Pancreas (tissue), 10 donors: ENCODE measurements at regions not wholly inside any gene's neighbourhood (a gene's known extent, or its start where the extent isn't known, plus 50 kb on each side); places are given as distances from the start of the nearest gene placed in this dataset.
A peak's percentile ranks its signal among the peaks of the same experiment; 100 is the strongest.

Experiments
- ATAC-seq, 4 donors: fragments of 200-7000 bp; cut with Tn5 transposase; one replicate each; pipeline versions ENCODE4 v1.8.0 to v1.9.1; 2020; ENCODE audit warnings: mild to moderate bottlenecking in 4 of 4, moderate library complexity in 4 of 4
- DNase-seq, 6 donors: peaks; one replicate each; pipeline ENCODE4 v3.0.0-alpha.2; 2020
- FAIRE-seq: peaks from 2 replicates; lab custom pipeline; 2012; peaks lifted over from hg19 to GRCh38; lab: Jason Lieb, UNC
- H3K27ac ChIP-seq, 4 donors: fragments of 200-600 bp; sonication (generic); 1 replicate in 3 of 4; 2 replicates in 1 of 4; pipeline versions ENCODE4 v1.5.0 to v1.8.0; 2020
- H3K27me3 ChIP-seq, 4 donors: fragments of 200-600 bp; one replicate each; pipeline ENCODE4 v1.8.0; 2021
- H3K36me3 ChIP-seq, 3 donors: fragments of 200-600 bp; sonication (generic) in 1 of 3; one replicate each; pipeline versions ENCODE4 v1.5.0 to v1.8.0; 2020 to 2021
- H3K4me1 ChIP-seq, 3 donors: fragments of 200-600 bp; one replicate each; pipeline ENCODE4 v1.8.0; 2021
- H3K4me3 ChIP-seq, 4 donors: fragments of 200-600 bp; sonication (generic) in 2 of 4; one replicate each; pipeline versions ENCODE4 v1.5.0 to v1.8.0; 2020 to 2021
- H3K9me3 ChIP-seq, 4 donors: fragments of 200-600 bp; one replicate each; pipeline ENCODE4 v1.8.0; 2021
- WGBS, 2 donors: extraction: QIAGEN DNeasy Blood & Tissue Kit; methylation state at CpG; one replicate each; pipeline ENCODE4 v1.1.7; 2013; 5-methylcytosine and 5-hydroxymethylcytosine counted together
- intact Hi-C, 3 donors: fragments of 100-400 bp; cut with DNase I; formaldehyde crosslinking; loops; one replicate each; pipeline versions ENCODE4 v1.11.1 to v1.14.2; 2022
- TF ChIP-seq, protein P1 (sequence below), 4 donors: fragments of 200-600 bp; sonication (generic) in 3 of 4; IDR thresholded peaks; one replicate each; pipeline versions ENCODE4 v1.5.0 to v1.8.0; 2021; ENCODE audit warnings: antibody characterized with exemption in 4 of 4
- donor health status: healthy with polysubstance abuse.
- donor health status: DM: no; HTN: no; CAD: no; lungs with moderate emphysema.
- donor health status: DM: no; HTN: no; CAD: no.
- donor health status: control.
- donor health status: control.
- donor health status: Bipolar disorder and iron deficiency.
- donor health status: DM: yes; HTN: yes; CAD: no.
- donor health status: DM: no; HTN: no; CAD: no.
- donor health status: DM: no; HTN: no; CAD: no.
- donor health status: DM: yes; HTN: yes; CAD: no.

DNA sequence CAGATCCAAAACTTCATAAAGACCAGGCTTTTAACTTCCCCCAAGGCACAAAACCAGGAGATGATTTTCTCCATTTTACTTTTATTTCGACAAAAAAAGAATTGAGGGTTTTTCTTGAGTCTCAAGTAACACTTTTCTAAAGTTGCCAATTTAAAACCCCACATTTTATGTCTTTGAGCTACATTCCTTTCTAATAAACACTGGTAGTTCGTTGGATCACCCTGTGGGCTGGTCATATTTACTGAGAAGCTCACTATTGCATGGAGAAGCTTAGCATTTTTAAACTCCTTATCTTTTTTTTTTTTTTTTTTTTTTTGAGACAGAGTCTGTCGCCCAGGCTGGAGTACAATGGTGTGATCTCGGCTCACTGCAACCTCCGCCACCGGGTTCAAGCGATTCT, 255.1 kb upstream of the TPM1 start:
- H3K4me3 ChIP-seq = no peak overlapping the region
- WGBS, 2 donors = 94 to 95% methylated on average over 7 of the region's 7 CpGs
- ATAC-seq = no peak
- no peak overlapping the region for H3K27ac ChIP-seq
- DNase-seq = no peak
- TF ChIP-seq, protein P1, sequence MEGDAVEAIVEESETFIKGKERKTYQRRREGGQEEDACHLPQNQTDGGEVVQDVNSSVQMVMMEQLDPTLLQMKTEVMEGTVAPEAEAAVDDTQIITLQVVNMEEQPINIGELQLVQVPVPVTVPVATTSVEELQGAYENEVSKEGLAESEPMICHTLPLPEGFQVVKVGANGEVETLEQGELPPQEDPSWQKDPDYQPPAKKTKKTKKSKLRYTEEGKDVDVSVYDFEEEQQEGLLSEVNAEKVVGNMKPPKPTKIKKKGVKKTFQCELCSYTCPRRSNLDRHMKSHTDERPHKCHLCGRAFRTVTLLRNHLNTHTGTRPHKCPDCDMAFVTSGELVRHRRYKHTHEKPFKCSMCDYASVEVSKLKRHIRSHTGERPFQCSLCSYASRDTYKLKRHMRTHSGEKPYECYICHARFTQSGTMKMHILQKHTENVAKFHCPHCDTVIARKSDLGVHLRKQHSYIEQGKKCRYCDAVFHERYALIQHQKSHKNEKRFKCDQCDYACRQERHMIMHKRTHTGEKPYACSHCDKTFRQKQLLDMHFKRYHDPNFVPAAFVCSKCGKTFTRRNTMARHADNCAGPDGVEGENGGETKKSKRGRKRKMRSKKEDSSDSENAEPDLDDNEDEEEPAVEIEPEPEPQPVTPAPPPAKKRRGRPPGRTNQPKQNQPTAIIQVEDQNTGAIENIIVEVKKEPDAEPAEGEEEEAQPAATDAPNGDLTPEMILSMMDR (IDR thresholded peaks at IDR 0.05) = no peak
- H3K27me3 ChIP-seq = no peaks in the 10 kb centered on the region
- no peaks in the 10 kb centered on the region for H3K9me3 ChIP-seq
- no peak for FAIRE-seq
- no peaks in the 10 kb centered on the region for H3K36me3 ChIP-seq
- H3K4me1 ChIP-seq = peaks cover 0 to 4% (median 0%) of the 10 kb centered on the region in 3 donors
- intact Hi-C loops = loop anchor here in 1 of 3 donors (10.0 kb wide), 1 partner anchor 307 kb away; no protein-coding TSS in a partner anchor

DNA sequence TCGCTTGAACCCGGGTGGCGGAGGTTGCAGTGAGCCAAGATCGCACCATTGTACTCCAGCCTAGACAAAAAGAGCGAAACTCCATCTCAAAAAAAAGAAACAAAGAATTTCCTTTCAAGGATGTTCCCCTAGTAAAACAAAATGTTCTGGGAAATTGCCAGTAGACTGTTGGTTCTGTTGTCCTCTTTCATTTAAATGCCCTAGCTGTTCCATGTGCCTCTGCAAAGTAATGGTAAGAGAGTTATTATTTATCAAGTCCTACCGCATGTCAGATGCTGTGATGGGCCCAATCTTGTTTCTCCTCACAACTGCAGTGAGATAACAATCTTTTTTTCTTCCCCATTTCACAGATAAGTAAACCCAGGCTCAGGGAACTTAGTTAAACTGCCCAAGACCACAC, 254.3 kb upstream of the TPM1 start:
- DNase-seq (no peak), FAIRE-seq (no peak), ATAC-seq (no peak)
- TF ChIP-seq, protein P1 (IDR thresholded peaks at IDR 0.05) = no peak
- intact Hi-C loops = loop anchor here in 1 of 3 donors (10.0 kb wide), 1 partner anchor 307 kb away; no protein-coding TSS in a partner anchor
- Histone ChIP-seq H3K4me1 (no peaks in the 10 kb centered on the region), H3K36me3 (no peaks in the 10 kb centered on the region), H3K27ac (no peak overlapping the region), H3K27me3 (no peaks in the 10 kb centered on the region), H3K4me3 (no peak overlapping the region), H3K9me3 (no peaks in the 10 kb centered on the region)
- 93 to 95% methylated on average over 6 of the region's 6 CpGs for WGBS, 2 donors

DNA sequence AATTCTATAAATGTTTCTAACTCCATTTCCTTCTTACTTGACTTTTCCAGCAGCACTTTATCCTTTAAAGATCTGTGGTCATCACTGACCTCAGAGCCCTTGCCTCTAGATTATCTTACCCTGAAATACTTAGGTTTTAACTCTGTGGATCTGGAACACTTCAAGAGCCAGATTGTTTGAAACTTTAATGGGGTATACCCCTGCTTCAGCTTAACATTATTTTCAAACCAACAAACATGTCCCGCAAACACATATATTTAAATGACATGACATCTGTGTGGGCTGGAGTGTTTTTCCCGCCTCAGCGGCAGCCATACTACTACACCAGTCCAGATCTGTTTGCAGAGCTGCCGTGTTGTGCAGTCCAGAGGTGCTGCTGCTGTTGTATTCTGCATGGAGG, 252.0 kb upstream of the TPM1 start:
- no peak overlapping the region for H3K27ac ChIP-seq

DNA sequence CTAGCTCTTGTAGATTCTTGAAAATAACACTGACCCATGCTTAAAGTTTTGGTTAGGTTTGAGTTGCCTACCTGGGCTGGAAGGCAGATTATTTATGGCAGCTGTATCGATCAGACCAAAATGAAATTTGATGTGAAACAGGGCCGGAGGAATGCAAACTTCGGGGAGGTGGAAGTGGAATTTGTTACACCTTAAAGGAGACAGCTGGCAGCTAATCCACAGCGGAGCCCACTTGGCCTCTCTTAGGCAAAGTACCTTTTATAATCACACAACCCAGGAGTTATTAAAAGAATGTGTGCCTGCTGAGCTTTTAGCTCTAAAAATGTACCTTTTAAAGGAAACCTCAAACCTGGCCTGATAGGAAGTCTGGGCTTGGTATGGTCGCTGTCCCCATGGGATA, 250.9 kb upstream of the TPM1 start:
- TF ChIP-seq, protein P1 (IDR thresholded peaks at IDR 0.05) = no peak
- intact Hi-C loops = no loop called here
- peak in 2 of 4 donors; percentile 73 for ATAC-seq

More for the DNA sequence above, 252.0 kb upstream of the TPM1 start:
- Histone ChIP-seq H3K9me3 (no peaks in the 10 kb centered on the region), H3K27me3 (no peaks in the 10 kb centered on the region), H3K4me3 (no peak overlapping the region), H3K36me3 (no peaks in the 10 kb centered on the region), H3K4me1 (no peaks in the 10 kb centered on the region)
- 96% methylated on average over 4 of the region's 4 CpGs for WGBS, 2 donors
- FAIRE-seq (no peak), ATAC-seq (no peak), DNase-seq (no peak)
- intact Hi-C loops = no loop called here
- TF ChIP-seq, protein P1 (IDR thresholded peaks at IDR 0.05) = no peak

DNA sequence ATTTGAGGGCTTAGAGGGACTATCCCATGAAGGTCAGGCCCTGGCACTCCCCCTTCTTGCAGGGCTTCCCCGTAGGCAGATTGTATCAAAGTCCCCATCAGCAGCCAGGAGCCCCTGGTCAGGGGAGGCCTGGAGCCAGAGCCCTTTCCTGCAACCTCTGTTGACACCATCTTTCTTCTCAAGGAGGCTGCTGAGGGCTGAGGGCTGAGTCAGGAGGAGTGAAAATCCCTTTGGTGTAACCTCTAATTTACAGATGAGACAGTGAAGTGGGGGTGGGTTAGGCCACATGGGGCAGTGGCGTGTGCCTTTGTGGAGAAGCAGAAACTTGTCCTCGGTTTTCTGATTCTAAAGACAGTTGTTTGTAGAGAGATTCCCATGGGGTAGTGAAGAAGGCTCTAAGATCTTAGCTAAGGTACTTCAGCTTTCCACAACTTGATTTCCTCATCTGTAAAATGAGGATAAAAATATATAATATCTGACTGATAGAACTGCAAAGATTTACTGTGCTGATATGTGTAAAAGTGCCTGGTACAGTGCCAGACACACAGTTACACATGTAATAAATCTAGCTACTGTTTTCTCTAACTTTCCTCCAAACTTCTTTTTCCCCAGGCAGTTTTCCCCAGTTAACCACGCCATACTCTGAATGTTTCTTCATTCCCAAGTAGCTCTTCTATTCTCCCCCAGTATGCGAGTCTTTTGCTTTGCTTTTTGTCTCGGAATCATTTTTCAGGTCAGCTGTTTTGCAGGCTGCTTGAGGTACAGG, 249.4 kb upstream of the TPM1 start:
- ATAC-seq (no peak), DNase-seq (no peak), FAIRE-seq (no peak)
- Histone ChIP-seq H3K27me3 (no peaks in the 10 kb centered on the region), H3K4me1 (no peaks in the 10 kb centered on the region), H3K36me3 (no peaks in the 10 kb centered on the region), H3K4me3 (no peak overlapping the region), H3K9me3 (no peaks in the 10 kb centered on the region), H3K27ac (peak overlapping the region; percentile 23 to 69 (median 62))
- TF ChIP-seq, protein P1 (IDR thresholded peaks at IDR 0.05) = no peak
- 79 to 80% methylated on average over 6 of the region's 6 CpGs for WGBS, 2 donors
- intact Hi-C loops = no loop called here

More for the DNA sequence above, 250.9 kb upstream of the TPM1 start:
- H3K27me3 ChIP-seq = no peaks in the 10 kb centered on the region
- no peaks in the 10 kb centered on the region for H3K4me1 ChIP-seq
- FAIRE-seq (no peak), DNase-seq (peak in 2 of 6 donors; percentile 24 to 43)
- H3K36me3 ChIP-seq = no peaks in the 10 kb centered on the region
- H3K4me3 ChIP-seq = no peak overlapping the region
- WGBS, 2 donors = 63 to 75% methylated on average over 5 of the region's 5 CpGs
- H3K9me3 ChIP-seq = no peaks in the 10 kb centered on the region
- H3K27ac ChIP-seq = peak overlapping the region; percentile 23 to 69 (median 62)
